Ovary (tissue), 7 donors: ENCODE measurements at regions not wholly inside any gene's neighbourhood (a gene's known extent, or its start where the extent isn't known, plus 50 kb on each side); places are given as distances from the start of the nearest gene placed in this dataset.
"Not testable (repeated sequence)": the region's sequence is repeated elsewhere in the genome, so short reads cannot be mapped to it uniquely, and the experiment has no call there.

ENCODE experiments used
- DNase-seq, 5 donors: peaks; one replicate each; pipeline ENCODE4 v3.0.0-alpha.2; 2019 to 2020
- H3K27ac ChIP-seq, 2 donors: fragments of 200-600 bp; one replicate each; pipeline versions ENCODE4 v1.5.1 to v1.8.0; 2019 to 2022
- H3K27me3 ChIP-seq: fragments of 200-600 bp; one replicate; pipeline ENCODE4 v1.8.0; 2022
- H3K36me3 ChIP-seq: fragments of 200-600 bp; sonication (generic); one replicate; pipeline ENCODE4 v1.5.1; 2019
- H3K4me1 ChIP-seq: one replicate; pipeline ENCODE4 v1.8.1; 2013; ENCODE audit warnings: mild to moderate bottlenecking, moderate library complexity; ENCODE audit not compliant: insufficient read depth
- H3K4me3 ChIP-seq: fragments of 200-600 bp; sonication (generic); one replicate; pipeline ENCODE4 v1.5.1; 2017
- H3K9me3 ChIP-seq, 2 donors: fragments of 200-600 bp in 1 of 2; sonication (generic) in 1 of 2; one replicate each; pipeline versions ENCODE4 v1.5.1 to v1.8.1; 2013 to 2019; ENCODE audit warnings: mild to moderate bottlenecking in 1 of 2, moderate library complexity in 1 of 2
- EP300 ChIP-seq: sonication (generic); formaldehyde crosslinking; IDR thresholded peaks from one replicate; pipeline ENCODE4 v1.6.1; 2017; ENCODE audit warnings: antibody characterized with exemption
- POLR2A ChIP-seq: fragments of 450-650 bp; IDR thresholded peaks from one replicate; pipeline ENCODE4 v1.6.1; 2017; ENCODE audit warnings: antibody characterized with exemption, mild to moderate bottlenecking, moderate library complexity
- WGBS, 3 donors: extraction: QIAGEN DNeasy Blood & Tissue Kit in 1 of 3; methylation state at CpG; one replicate each; pipeline versions ENCODE4 v1.1.5 to v1.1.7; 2013 to 2017; 5-methylcytosine and 5-hydroxymethylcytosine counted together
- intact Hi-C, 4 donors: fragments of 100-400 bp; cut with DNase I; formaldehyde crosslinking; loops; one replicate each; pipeline versions ENCODE4 v1.11.0 to v1.15.1; 2022 to 2023
- TF ChIP-seq, protein P1 (sequence below), 3 donors: fragments of 450-650 bp in 2 of 3; fragments of 200-600 bp in 1 of 3; IDR thresholded peaks; one replicate each; pipeline versions ENCODE4 v1.5.1 to v1.8.0; 2016 to 2022; ENCODE audit warnings: antibody characterized with exemption in 3 of 3, mild to moderate bottlenecking in 1 of 3
- donor health status: DM: no; HTN: no; CAD: no; lungs with moderate emphysema.
- donor health status: DM: no; HTN: no; CAD: no.
- donor health status: Bipolar disorder and iron deficiency.
- donor health status: DM: no; HTN: no; CAD: no.
- donor health status: DM: yes; HTN: yes; CAD: no.

DNA sequence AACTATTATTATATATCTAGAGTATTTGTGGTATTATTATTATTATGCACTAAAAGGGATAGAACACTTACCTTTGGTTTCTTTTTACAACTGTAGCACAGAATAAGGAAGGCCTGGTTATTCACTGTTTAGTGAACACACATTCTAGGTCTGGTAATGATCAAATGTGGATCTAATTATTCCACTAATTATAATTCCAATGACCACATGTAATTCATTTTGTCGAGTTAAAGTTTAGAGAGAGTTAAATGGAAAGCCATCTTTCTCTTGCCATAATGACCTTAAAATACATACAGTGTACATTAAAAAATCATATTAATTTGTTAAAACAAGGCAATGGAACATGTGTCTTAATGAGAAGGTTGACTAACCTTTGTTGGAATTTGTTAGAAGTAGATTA, 147.8 kb downstream of the SEM1 start:
- Histone ChIP-seq H3K36me3 (no peaks in the 10 kb centered on the region), H3K27ac (no peak overlapping the region), H3K27me3 (no peaks in the 10 kb centered on the region), H3K4me3 (no peak overlapping the region), H3K4me1 (peaks cover 3% of the 10 kb centered on the region), H3K9me3 (no peaks in the 10 kb centered on the region)
- no peak for DNase-seq
- TF ChIP-seq POLR2A, result no peak
- TF ChIP-seq, protein P1, sequence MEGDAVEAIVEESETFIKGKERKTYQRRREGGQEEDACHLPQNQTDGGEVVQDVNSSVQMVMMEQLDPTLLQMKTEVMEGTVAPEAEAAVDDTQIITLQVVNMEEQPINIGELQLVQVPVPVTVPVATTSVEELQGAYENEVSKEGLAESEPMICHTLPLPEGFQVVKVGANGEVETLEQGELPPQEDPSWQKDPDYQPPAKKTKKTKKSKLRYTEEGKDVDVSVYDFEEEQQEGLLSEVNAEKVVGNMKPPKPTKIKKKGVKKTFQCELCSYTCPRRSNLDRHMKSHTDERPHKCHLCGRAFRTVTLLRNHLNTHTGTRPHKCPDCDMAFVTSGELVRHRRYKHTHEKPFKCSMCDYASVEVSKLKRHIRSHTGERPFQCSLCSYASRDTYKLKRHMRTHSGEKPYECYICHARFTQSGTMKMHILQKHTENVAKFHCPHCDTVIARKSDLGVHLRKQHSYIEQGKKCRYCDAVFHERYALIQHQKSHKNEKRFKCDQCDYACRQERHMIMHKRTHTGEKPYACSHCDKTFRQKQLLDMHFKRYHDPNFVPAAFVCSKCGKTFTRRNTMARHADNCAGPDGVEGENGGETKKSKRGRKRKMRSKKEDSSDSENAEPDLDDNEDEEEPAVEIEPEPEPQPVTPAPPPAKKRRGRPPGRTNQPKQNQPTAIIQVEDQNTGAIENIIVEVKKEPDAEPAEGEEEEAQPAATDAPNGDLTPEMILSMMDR (IDR thresholded peaks at IDR 0.05), result no peak
- TF ChIP-seq EP300, result no peak
- WGBS, 3 donors, result 90 to 100% (median 94%) methylated on average over 1 of the region's 1 CpG
- intact Hi-C loops, result no loop called here

GRCh38 chr7:96558530-96558929, 151.1 kb downstream of the SEM1 start:
- TF ChIP-seq, protein P1 (IDR thresholded peaks at IDR 0.05), result no peak
- TF ChIP-seq POLR2A (no peak), EP300 (no peak)
- H3K4me3 ChIP-seq, result no peak overlapping the region
- H3K27ac ChIP-seq, result no peak overlapping the region
- H3K27me3 ChIP-seq, result no peaks in the 10 kb centered on the region
- intact Hi-C loops, result no loop called here
- peaks cover 3% of the 10 kb centered on the region for H3K4me1 ChIP-seq
- no peaks in the 10 kb centered on the region for H3K36me3 ChIP-seq
- WGBS, 3 donors, result 11 to 31% (median 17%) methylated on average over 2 of the region's 2 CpGs
- H3K9me3 ChIP-seq, result no peaks in the 10 kb centered on the region
- no peak for DNase-seq

DNA sequence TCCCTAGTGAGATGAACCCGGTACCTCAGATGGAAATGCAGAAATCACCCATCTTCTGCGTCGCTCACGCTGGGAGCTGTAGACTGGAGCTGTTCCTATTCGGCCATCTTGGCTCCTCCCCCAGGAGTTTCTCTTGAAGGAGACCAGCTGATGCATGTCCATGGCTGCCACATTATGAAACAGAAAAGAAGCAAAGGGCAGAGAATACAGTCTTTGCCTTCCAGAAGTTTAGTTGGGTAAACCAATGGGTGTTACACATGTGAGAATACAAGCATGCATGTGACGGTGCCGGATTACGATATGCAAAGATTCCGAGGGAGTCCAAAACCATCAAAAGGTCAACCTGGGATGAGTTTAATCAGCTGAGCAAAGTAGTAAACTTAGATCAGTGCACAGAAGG, 151.6 kb downstream of the SEM1 start:
- Histone ChIP-seq H3K9me3 (no peaks in the 10 kb centered on the region), H3K4me3 (no peak overlapping the region), H3K27ac (no peak overlapping the region), H3K4me1 (peaks cover 3% of the 10 kb centered on the region), H3K36me3 (no peaks in the 10 kb centered on the region), H3K27me3 (no peaks in the 10 kb centered on the region)
- WGBS, 3 donors, result 78 to 89% (median 86%) methylated on average over 8 to 9 of the region's 9 CpGs
- no peak for DNase-seq
- TF ChIP-seq POLR2A, result no peak
- no peak for TF ChIP-seq EP300
- TF ChIP-seq, protein P1 (IDR thresholded peaks at IDR 0.05), result no peak
- intact Hi-C loops, result no loop called here

DNA sequence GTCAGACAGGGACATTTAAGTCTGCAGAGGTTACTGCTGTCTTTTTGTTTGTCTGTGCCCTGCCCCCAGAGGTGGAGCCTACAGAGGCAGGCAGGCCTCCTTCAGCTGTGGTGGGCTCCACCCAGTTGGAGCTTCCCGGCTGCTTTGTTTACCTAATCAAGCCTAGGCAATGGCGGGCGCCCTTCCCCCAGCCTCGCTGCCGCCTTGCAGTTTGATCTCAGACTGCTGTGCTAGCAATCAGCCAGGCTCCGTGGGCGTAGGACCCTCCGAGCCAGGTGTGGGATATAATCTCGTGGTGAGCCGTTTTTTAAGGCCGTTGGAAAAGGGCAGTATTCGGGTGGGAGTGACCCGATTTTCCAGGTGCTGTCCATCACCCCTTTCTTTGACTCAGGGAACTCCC, 152.0 kb downstream of the SEM1 start:
- WGBS, 3 donors, result 58 to 82% (median 69%) methylated on average over 12 to 13 of the region's 13 CpGs
- DNase-seq, intact Hi-C loops, H3K27me3 ChIP-seq, H3K27ac ChIP-seq, H3K4me3 ChIP-seq, H3K36me3 ChIP-seq, H3K9me3 ChIP-seq, H3K4me1 ChIP-seq: not testable (repeated sequence)

DNA sequence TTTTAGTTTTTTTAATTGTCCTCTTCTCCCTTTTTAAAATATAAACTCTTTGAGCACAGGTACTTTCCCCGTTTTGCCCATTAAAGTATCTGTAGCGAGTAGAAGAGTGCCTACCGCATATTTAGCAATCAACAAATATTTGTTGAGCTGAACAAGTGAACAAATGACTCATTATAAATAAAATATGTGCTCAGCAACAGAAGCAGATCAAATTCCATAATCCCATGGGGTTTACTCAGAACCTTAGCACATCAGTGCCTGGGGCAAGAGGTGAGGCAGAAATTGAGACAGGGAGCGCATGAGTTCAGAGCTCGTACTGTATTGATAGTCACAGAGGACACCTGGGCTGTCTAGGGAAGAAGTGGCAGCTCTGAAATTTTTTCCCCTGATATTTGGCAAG, 161.0 kb downstream of the SEM1 start:
- Histone ChIP-seq H3K27ac (no peak overlapping the region), H3K9me3 (no peaks in the 10 kb centered on the region), H3K4me1 (no peaks in the 10 kb centered on the region), H3K27me3 (no peaks in the 10 kb centered on the region), H3K4me3 (no peak overlapping the region), H3K36me3 (no peaks in the 10 kb centered on the region)
- WGBS, 3 donors, result 96 to 99% (median 98%) methylated on average over 5 of the region's 5 CpGs
- TF ChIP-seq, protein P1 (IDR thresholded peaks at IDR 0.05), result no peak
- no peak for TF ChIP-seq EP300
- TF ChIP-seq POLR2A, result no peak
- DNase-seq, result no peak
- intact Hi-C loops, result no loop called here
